22Rv1 (cell line): ENCODE measurements at regions not wholly inside any gene's neighbourhood (a gene's known extent, or its start where the extent isn't known, plus 50 kb on each side); places are given as distances from the start of the nearest gene placed in this dataset.

ENCODE experiments used
- CTCF ChIP-seq: fragments of 450-650 bp; IDR thresholded peaks from 2 replicates; pipeline ENCODE4 v1.5.1; 2017; ENCODE audit warnings: mild to moderate bottlenecking
- ZFX ChIP-seq: fragments of 450-650 bp; IDR thresholded peaks from 2 replicates; pipeline ENCODE4 v1.6.1; 2017; ENCODE audit warnings: antibody characterized with exemption, borderline replicate concordance

GRCh38 chr9:26530841-26531240, 361.8 kb downstream of the CAAP1 start:
- TF ChIP-seq CTCF (no peak), ZFX (no peak)
